GM06990 (cell line): ENCODE measurements at regions not wholly inside any gene's neighbourhood (a gene's known extent, or its start where the extent isn't known, plus 50 kb on each side); places are given as distances from the start of the nearest gene placed in this dataset.

Source experiments
- DNase-seq: peaks from one replicate; pipeline ENCODE4 v3.0.0-alpha.2; 2011; ENCODE audit not compliant: insufficient read length; ENCODE audit errors: extremely low read depth
- H3K27me3 ChIP-seq: replicated peaks from 2 replicates; pipeline ENCODE4 v1.6.0; 2011; ENCODE audit warnings: low read length; ENCODE audit not compliant: control insufficient read depth, insufficient read depth
- H3K36me3 ChIP-seq: 2 replicates; pipeline ENCODE4 v1.5.1; 2011; ENCODE audit warnings: low read length; ENCODE audit not compliant: control insufficient read depth, insufficient read depth
- H3K4me3 ChIP-seq: replicated peaks from 2 replicates; pipeline ENCODE4 v1.5.1; 2011; ENCODE audit warnings: low read depth, mild to moderate bottlenecking, control low read depth, low read length
- TF ChIP-seq, protein P1 (sequence below): IDR thresholded peaks from 2 replicates; pipeline ENCODE4 v1.5.1; 2011; ENCODE audit warnings: low read length, control low read depth, mild to moderate bottlenecking, inconsistent platforms; ENCODE audit not compliant: insufficient read depth, poor library complexity, severe bottlenecking

DNA sequence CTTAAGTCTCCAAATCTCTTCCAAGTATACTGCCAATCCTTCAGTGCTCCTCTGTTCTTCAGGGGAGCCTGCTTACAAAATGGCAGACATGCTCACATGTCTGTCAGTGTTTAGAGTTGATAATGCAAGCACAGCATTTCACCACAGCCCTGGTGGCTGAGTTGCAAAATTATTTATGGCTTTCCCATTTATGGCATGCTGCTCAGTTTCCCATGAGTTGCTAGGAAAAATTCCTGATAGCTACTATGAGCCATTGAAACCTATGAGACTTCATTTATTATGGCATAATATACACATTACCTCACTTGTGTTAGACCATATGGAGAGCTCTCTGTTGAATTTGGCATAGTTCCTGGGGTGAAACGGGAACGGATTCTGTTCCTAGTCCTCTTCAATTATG lies 448.7 kb upstream of the TCF4 start:
- Histone ChIP-seq H3K27me3 (no peaks in the 10 kb centered on the region), H3K36me3 (no peaks in the 10 kb centered on the region), H3K4me3 (no peak overlapping the region)
- DNase-seq: no peak
- TF ChIP-seq, protein P1, sequence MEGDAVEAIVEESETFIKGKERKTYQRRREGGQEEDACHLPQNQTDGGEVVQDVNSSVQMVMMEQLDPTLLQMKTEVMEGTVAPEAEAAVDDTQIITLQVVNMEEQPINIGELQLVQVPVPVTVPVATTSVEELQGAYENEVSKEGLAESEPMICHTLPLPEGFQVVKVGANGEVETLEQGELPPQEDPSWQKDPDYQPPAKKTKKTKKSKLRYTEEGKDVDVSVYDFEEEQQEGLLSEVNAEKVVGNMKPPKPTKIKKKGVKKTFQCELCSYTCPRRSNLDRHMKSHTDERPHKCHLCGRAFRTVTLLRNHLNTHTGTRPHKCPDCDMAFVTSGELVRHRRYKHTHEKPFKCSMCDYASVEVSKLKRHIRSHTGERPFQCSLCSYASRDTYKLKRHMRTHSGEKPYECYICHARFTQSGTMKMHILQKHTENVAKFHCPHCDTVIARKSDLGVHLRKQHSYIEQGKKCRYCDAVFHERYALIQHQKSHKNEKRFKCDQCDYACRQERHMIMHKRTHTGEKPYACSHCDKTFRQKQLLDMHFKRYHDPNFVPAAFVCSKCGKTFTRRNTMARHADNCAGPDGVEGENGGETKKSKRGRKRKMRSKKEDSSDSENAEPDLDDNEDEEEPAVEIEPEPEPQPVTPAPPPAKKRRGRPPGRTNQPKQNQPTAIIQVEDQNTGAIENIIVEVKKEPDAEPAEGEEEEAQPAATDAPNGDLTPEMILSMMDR: no peak

DNA sequence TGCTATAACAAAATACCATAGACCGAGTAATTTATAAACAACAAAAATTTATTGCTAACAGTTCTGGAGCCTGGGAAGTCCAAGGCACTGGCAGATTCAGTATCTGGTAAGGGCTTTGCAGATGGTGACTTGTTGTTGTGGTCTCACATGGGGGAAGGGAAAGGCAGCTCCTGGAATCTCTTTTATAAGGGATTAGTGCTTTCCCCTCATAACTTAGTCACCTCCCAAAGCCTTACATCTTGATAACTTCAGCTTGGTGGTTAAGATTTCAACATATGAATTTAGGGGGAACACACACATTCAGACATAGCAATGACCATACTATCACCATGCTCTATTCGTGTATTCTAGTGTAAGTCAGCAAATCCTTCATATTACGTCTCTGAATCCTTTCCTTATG lies 447.6 kb upstream of the TCF4 start:
- DNase-seq: no peak
- no peak overlapping the region for H3K4me3 ChIP-seq
- no peaks in the 10 kb centered on the region for H3K36me3 ChIP-seq
- no peaks in the 10 kb centered on the region for H3K27me3 ChIP-seq
- TF ChIP-seq, protein P1: no peak

DNA sequence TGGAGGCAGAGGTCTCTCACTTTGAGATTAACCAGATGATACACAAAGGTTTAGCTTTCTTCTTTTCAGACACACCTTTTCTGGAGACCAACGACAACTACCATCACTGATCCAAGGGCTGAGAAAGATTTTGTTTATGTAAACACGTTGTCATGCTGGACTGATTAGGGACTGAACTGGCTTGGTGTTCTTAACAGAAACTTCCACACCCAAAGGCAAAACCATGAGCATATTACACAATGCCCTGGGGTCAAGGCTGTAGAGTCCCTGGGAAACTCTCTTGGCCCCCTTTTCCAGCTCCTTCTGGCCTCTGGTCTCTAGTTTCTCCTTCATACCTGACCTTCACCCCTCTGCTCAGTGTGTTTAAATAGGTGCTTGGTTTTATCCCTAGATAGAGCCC lies 447.0 kb upstream of the TCF4 start:
- no peaks in the 10 kb centered on the region for H3K27me3 ChIP-seq
- TF ChIP-seq, protein P1: no peak
- no peak for DNase-seq
- no peaks in the 10 kb centered on the region for H3K36me3 ChIP-seq
- no peak overlapping the region for H3K4me3 ChIP-seq

DNA sequence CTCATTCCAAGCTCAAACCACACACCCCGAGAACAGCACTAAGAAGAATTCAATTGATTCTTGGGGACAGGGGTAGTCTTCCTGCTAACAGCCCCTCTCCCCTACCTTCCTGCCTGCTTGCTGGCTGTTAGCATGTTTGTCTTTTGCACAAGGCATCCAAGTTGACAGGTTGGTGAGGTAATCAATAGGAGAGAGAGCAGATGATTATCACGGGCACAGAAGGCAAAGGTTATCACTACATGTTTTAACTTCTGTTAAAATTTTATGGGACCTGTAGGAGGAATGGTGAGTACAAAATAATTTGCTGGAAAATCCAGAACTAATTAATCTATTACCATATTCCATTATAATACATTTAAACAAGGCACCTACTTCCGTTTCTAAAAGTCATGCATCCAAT lies 442.1 kb upstream of the TCF4 start:
- no peak for DNase-seq
- H3K4me3 ChIP-seq: no peak overlapping the region
- TF ChIP-seq, protein P1: no peak
- H3K27me3 ChIP-seq: no peaks in the 10 kb centered on the region
- H3K36me3 ChIP-seq: no peaks in the 10 kb centered on the region

DNA sequence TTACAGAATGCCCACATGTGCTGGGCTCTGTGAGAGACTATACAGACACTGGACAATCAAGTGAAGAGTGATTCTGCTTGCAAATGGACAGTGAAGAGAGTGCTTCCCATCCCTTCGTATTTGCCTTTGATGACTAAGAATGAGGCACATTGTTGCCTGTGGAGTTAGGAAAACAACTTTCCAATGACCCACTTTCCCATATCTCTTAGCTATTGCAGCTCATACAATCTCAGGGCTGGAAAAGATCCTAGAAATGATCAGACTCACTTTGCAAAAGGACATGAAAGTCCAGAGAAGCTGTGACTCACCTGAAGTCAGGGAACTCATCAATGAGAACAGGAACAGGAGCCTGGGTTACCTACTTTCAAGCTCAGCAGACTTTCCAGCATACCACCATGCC lies 440.5 kb upstream of the TCF4 start:
- DNase-seq: no peak
- Histone ChIP-seq H3K36me3 (no peaks in the 10 kb centered on the region), H3K27me3 (no peaks in the 10 kb centered on the region), H3K4me3 (no peak overlapping the region)
- TF ChIP-seq, protein P1: no peak

DNA sequence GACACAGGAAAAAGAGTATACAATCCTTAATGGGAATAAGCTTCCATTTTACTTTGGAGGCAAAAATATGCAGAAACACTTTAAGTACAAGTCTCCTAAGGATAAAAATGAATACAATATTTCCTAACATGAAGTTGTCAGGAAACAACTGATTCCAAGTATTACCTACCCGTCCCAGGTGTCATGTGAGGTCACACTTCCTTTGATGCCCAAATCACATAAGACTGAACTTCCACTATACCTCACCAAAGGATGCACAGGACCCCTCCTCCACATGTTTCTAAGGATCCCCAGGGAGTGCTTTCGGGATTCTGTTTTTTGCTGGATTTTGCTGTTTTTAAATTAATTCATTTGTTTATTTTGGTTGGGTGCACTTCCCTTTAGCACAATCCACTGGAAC lies 438.5 kb upstream of the TCF4 start:
- TF ChIP-seq, protein P1: no peak
- DNase-seq: no peak
- no peak overlapping the region for H3K4me3 ChIP-seq
- H3K36me3 ChIP-seq: no peaks in the 10 kb centered on the region
- H3K27me3 ChIP-seq: no peaks in the 10 kb centered on the region
